Activated CD8-positive, alpha-beta T cell treated with anti-CD3 and anti-CD28 coated beads, Interleukin-2, amount 10 ng/mL, durations not matched to agents 7 days and 5 days (primary cell): ENCODE measurements at regions not wholly inside any gene's neighbourhood (a gene's known extent, or its start where the extent isn't known, plus 50 kb on each side); places are given as distances from the start of the nearest gene placed in this dataset.
A peak's percentile ranks its signal among the peaks of the same experiment; 100 is the strongest.

Source experiments
- ATAC-seq: fragments of 150-1000 bp; cut with Tn5 transposase; one replicate; pipeline ENCODE4 v1.10.0; 2021; ENCODE audit warnings: moderate library complexity
- CTCF ChIA-PET: fragments of 350-600 bp; sonication (Branson Sonifier 250); formaldehyde crosslinking; loops from one replicate; lab custom pipeline; 2021; ENCODE audit warnings: antibody characterized with exemption; lab: Charles Lee
- POLR2A ChIA-PET: fragments of 350-600 bp; sonication (Branson Sonifier 250); formaldehyde crosslinking; loops from one replicate; lab custom pipeline; 2021; ENCODE audit warnings: antibody characterized with exemption; lab: Charles Lee
- DNase-seq: peaks from one replicate; pipeline ENCODE4 v3.0.0-alpha.2; 2020
- H3K27ac Mint-ChIP-seq: one replicate; pipeline ENCODE4 v1.8.0; 2021; ENCODE audit warnings: mild to moderate bottlenecking, mixed read lengths
- H3K27me3 Mint-ChIP-seq: one replicate; pipeline ENCODE4 v1.8.0; 2021; ENCODE audit warnings: low read depth, mixed read lengths
- H3K36me3 Mint-ChIP-seq: one replicate; pipeline ENCODE4 v1.8.0; 2021; ENCODE audit warnings: low read depth, mixed read lengths
- H3K4me1 Mint-ChIP-seq: one replicate; pipeline ENCODE4 v1.8.0; 2021; ENCODE audit warnings: low read depth, mixed read lengths
- H3K4me3 Mint-ChIP-seq: one replicate; pipeline ENCODE4 v1.8.0; 2021; ENCODE audit warnings: mild to moderate bottlenecking, mixed read lengths
- H3K9me3 Mint-ChIP-seq: one replicate; pipeline ENCODE4 v1.8.0; 2022; ENCODE audit warnings: mixed read lengths; ENCODE audit not compliant: insufficient read depth

DNA sequence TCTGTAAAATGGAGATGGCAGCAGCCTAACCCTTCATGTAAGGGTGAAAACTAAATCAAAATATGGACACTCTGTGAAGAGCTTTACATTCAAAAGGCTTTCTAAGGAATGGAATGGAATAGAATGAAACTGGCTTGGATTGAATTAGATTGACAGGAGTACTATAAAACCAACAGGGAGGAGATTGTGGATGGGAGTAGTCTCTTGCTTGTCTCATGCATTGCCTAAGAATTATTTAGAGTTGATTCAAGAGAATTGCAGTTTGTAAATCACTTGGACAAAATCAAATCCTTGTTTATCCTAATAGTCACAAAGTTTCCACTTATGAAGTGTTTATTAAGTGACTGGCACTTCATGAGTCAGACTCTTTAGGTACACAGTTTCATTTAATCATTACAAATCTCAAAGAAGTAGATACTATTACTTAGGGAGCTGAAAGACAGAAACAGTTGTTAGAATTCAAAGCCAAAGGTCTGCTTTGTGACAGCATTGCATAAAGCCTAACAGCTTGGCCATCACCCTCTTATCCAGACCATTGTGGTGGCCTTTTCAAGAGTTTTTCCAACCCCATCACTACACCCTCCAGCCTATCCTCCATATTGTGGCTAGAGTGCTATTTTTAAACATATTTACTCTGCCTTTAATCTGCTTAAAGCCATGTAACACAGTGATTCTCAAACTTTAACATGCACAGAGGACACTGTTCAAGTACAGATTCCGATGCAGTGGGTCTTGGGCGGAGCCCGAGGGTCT, 91.9 kb upstream of the GHITM start:
- ChIA-PET CTCF (no interaction called here), POLR2A (no interaction called here)
- H3K27me3 Mint-ChIP-seq, result peaks cover 6% of the 10 kb centered on the region
- no peaks in the 10 kb centered on the region for H3K36me3 Mint-ChIP-seq
- no peak for ATAC-seq
- H3K27ac Mint-ChIP-seq, result no peak overlapping the region
- no peaks in the 10 kb centered on the region for H3K4me1 Mint-ChIP-seq
- H3K9me3 Mint-ChIP-seq, result no peaks in the 10 kb centered on the region
- no peak for DNase-seq
- H3K4me3 Mint-ChIP-seq, result no peak overlapping the region

DNA sequence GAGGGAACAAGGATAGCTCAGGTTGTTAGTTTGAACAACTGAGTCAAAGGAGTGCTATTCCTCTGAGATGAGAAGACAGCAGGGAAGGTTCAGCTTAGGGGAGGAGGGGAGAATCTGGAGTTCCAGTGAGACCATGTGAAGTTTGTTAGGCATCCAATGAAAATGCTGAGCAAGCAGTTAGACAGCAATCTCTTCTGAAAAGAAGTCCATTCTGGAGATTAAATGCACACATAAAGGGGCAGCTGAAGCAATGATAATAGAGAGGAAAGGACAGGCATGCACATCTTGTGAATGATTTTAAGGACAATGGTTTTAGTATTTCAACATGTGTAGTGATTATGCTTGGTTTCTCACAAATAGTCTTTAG, 89.7 kb upstream of the GHITM start:
- ChIA-PET POLR2A (no interaction called here), CTCF (no interaction called here)
- Mint-ChIP-seq H3K4me1 (no peaks in the 10 kb centered on the region), H3K4me3 (no peak overlapping the region), H3K27me3 (peaks cover 6% of the 10 kb centered on the region), H3K9me3 (no peaks in the 10 kb centered on the region), H3K36me3 (no peaks in the 10 kb centered on the region), H3K27ac (no peak overlapping the region)
- ATAC-seq (no peak), DNase-seq (no peak)

DNA sequence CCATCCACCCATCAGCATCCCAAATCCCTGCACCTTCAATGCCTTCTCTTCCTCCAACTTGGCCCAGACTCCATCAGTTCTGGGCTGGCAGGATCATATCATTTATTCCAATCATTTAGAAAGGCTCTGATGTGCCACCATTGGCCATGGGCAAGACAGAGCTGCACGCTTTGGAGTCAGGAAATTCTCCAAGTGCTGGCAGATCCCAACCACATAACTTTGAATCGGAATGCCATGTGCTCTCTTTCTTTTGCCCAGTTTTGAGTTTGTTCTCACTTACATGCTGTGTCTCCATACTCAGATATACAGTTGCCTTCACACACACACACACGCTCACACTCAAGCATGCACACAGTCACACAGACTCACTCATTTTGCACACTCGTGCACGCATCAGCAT, 85.7 kb upstream of the GHITM start:
- H3K36me3 Mint-ChIP-seq, result no peaks in the 10 kb centered on the region
- ChIA-PET POLR2A (no interaction called here), CTCF (no interaction called here)
- no peak overlapping the region for H3K4me3 Mint-ChIP-seq
- H3K27me3 Mint-ChIP-seq, result no peaks in the 10 kb centered on the region
- no peak for ATAC-seq
- no peak for DNase-seq
- H3K4me1 Mint-ChIP-seq, result no peaks in the 10 kb centered on the region
- H3K27ac Mint-ChIP-seq, result no peak overlapping the region
- no peaks in the 10 kb centered on the region for H3K9me3 Mint-ChIP-seq

DNA sequence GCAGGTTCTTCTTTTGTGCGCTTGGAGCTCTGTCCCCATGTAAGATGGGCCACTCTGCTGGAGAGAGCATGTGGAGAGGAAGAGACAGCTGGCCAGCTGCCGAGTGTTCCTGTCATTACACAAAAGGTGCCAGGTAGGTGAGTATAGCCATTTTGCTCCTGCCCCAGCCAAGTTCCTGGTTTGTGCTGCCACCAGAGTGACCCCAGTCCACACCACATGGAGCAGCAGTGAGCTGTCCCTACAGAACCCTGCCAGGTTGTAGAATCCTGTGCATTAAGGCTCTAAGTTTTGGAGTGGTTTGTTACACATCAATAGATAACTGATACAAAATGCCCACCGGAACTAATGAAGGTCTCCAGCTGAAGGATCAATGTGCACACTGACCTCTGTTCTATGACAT, 84.6 kb upstream of the GHITM start:
- no peak for ATAC-seq
- H3K4me1 Mint-ChIP-seq, result no peaks in the 10 kb centered on the region
- H3K27me3 Mint-ChIP-seq, result no peaks in the 10 kb centered on the region
- CTCF ChIA-PET, result no interaction called here
- no peaks in the 10 kb centered on the region for H3K9me3 Mint-ChIP-seq
- H3K4me3 Mint-ChIP-seq, result no peak overlapping the region
- no peak for DNase-seq
- POLR2A ChIA-PET, result no interaction called here
- no peaks in the 10 kb centered on the region for H3K36me3 Mint-ChIP-seq
- H3K27ac Mint-ChIP-seq, result no peak overlapping the region

DNA sequence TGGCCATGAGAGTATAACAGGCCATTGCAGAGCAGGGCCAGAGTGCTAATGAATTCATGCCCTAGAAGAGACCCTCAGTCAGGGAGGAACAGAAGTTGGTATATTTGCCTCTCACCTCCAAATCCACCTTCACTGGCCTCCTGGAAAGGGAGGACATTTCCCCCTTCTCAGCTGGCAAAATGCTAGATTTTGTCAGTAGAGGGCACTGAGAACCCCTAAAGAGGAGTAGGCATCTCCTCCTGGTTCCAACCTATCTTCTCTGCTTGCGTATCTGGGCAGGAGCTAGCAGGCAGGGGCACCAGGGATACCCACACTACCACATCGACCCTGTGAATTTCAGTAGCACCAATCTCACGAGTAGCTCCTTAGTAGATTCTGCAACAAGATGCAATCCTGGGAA, 79.8 kb upstream of the GHITM start:
- CTCF ChIA-PET, result interaction anchor here (1.0 to 1.5 kb wide), 2 partner anchors 19 to 156 kb away, joined by 3 read pairs; no protein-coding TSS in a partner anchor
- Mint-ChIP-seq H3K27me3 (no peaks in the 10 kb centered on the region), H3K4me1 (no peaks in the 10 kb centered on the region), H3K9me3 (no peaks in the 10 kb centered on the region), H3K4me3 (no peak overlapping the region), H3K36me3 (no peaks in the 10 kb centered on the region), H3K27ac (no peak overlapping the region)
- POLR2A ChIA-PET, result no interaction called here
- ATAC-seq (no peak), DNase-seq (no peak)

DNA sequence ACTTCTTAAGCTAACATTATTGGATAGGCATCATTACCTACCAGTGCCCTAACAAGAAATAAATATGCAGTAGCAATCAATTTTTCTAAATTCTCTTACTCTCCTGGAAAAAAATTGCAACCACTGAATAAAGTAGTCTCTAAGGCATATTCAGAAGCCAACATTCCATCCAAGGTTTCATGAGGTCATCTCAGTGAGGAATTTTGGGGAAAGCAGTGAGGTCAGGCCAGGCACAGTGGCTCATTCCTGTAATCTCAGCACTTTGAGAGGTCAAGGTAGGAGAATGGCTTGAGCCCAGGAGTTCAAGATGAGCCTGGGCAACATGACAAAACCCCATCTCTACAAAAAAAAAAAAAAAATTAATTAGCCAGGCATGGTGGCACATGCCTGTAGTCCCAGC, 75.9 kb upstream of the GHITM start:
- CTCF ChIA-PET, result no interaction called here
- H3K27ac Mint-ChIP-seq, result no peak overlapping the region
- POLR2A ChIA-PET, result no interaction called here
- DNase-seq (no peak), ATAC-seq (no peak)
- no peak overlapping the region for H3K4me3 Mint-ChIP-seq
- H3K27me3 Mint-ChIP-seq, result no peaks in the 10 kb centered on the region
- H3K4me1 Mint-ChIP-seq, result no peaks in the 10 kb centered on the region
- H3K9me3 Mint-ChIP-seq, result no peaks in the 10 kb centered on the region
- H3K36me3 Mint-ChIP-seq, result no peaks in the 10 kb centered on the region

DNA sequence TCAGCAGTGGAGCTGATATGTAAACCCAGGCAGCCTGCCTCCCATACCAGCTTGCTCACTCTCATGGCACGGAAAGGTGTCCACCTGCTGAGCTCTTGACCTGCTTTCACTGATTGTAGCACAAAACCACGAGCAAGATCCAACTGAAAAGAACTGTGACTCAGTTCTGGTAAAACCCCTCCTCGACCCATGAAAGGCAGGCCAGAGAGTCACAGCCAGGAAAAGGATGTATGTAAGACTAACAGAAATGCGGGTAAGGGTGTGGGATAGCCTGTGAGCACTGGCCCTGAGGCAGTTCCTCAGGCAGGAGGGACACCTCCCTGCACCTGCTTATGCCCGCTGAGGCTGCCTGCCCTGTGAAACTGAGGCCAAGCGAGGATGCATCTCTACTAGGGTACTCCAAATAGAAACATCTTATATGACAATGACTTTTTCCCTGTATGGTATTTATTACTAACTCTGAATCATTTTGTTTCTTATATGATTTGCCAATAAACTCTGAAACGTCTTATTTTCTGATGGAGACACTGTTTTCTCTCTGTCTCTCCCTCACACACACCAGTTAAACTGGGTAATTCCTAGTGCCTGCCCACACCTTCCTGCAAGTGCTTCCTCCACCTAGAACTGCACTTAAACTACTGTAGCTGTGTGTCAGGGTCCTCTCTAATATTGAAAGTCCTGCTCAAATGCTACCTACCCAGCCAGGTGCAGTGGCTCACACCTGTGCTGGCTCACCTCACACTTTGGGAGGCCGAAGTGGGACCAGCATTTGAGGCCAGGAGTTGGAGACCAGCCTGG, 73.3 kb upstream of the GHITM start:
- no peaks in the 10 kb centered on the region for H3K36me3 Mint-ChIP-seq
- no peaks in the 10 kb centered on the region for H3K4me1 Mint-ChIP-seq
- no peak overlapping the region for H3K27ac Mint-ChIP-seq
- no peaks in the 10 kb centered on the region for H3K27me3 Mint-ChIP-seq
- no peak overlapping the region for H3K4me3 Mint-ChIP-seq
- no peaks in the 10 kb centered on the region for H3K9me3 Mint-ChIP-seq
- CTCF ChIA-PET, result interaction anchor here (1.2 kb wide), 1 partner anchor 82 kb away, joined by 3 read pairs; no protein-coding TSS in a partner anchor
- ATAC-seq (no peak), DNase-seq (no peak)
- POLR2A ChIA-PET, result no interaction called here

DNA sequence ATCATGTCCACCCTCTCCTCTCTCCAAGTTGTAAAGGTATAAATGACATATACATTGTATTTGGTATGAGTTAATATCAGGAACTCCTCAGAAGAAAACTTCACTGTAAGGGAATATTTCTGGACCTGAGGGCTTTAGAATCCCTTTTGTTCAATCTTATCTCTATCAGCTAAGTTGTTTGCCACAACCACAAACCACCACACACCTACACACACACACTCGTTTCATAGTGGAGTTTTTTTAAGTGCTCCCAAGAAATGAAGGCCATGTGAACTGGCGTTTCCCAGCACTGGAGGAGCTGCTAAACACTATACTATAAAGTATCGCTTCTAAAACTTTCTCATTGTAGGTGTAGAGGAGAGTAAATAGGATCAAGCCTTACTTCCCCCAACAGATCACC, 64.8 kb upstream of the GHITM start:
- no peaks in the 10 kb centered on the region for H3K9me3 Mint-ChIP-seq
- CTCF ChIA-PET, result interaction anchor here (0.7 kb wide), 1 partner anchor 32 kb away, joined by 3 read pairs; no protein-coding TSS in a partner anchor
- ATAC-seq (no peak), DNase-seq (no peak)
- no peak overlapping the region for H3K4me3 Mint-ChIP-seq
- no peaks in the 10 kb centered on the region for H3K27me3 Mint-ChIP-seq
- no peaks in the 10 kb centered on the region for H3K36me3 Mint-ChIP-seq
- no peak overlapping the region for H3K27ac Mint-ChIP-seq
- POLR2A ChIA-PET, result no interaction called here
- no peaks in the 10 kb centered on the region for H3K4me1 Mint-ChIP-seq

DNA sequence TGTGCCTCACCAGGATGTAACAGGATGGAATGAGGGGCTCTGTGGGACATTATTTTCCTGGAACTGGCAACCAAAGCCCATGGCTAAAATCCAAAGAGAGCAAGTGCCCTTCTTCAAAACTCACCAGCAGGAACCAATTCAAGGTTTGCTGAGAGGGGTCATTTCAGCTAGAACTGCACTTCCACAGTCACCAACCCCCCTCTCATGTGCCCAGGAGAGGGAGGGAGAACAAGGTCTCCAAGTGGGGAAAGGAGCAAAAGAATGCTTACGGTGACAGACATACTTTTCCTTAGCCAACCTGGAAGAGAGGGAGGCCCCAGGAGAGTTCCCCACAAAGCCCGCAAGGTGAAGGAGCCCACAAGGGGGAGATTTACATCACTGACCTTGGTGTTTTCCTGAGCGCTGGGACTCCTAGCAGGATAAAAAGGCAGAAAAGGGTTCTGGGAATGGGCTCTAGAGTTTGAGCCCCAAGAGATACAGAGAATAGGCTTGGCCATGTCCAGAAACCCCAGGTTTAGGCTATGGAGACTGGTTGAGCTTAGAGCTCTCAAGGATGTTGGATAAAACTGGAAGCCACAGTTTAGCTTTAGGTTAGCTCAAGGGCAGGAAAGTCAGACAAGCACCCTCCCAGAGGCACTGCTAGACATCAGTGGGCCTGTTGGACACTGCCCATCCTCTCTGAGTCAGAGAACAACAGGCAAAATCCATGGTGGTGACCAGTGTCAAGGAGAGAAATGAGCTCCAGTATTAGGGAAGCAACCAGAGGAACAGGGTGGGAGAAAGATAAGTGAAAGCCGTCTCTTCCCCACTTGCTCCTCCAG, 63.9 kb upstream of the GHITM start:
- no peaks in the 10 kb centered on the region for H3K9me3 Mint-ChIP-seq
- no peak overlapping the region for H3K27ac Mint-ChIP-seq
- POLR2A ChIA-PET, result interaction anchor here (0.7 kb wide), 1 partner anchor 11 kb away, joined by 3 read pairs; no protein-coding TSS in a partner anchor
- ATAC-seq (no peak), DNase-seq (no peak)
- H3K36me3 Mint-ChIP-seq, result no peaks in the 10 kb centered on the region
- CTCF ChIA-PET, result interaction anchor here (0.6 to 0.7 kb wide), 2 partner anchors 33 to 44 kb away, joined by 3 read pairs; no protein-coding TSS in a partner anchor
- no peaks in the 10 kb centered on the region for H3K4me1 Mint-ChIP-seq
- no peak overlapping the region for H3K4me3 Mint-ChIP-seq
- no peaks in the 10 kb centered on the region for H3K27me3 Mint-ChIP-seq

DNA sequence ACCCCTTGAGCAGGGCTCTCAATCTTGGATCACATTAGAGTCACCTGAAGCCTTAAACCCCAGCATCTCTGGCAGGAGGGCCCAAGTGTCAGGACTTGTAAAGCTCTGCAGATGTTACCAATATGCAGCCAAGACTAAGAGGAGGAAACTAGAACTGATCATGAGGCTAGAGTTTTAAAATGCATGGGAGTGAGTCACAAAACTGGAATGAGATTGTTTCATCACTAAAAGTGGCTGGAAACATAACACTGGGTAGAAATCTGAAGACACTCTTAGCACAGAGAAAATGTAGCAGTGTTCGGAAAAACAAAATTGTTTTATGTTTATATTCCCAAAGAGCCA, 63.3 kb upstream of the GHITM start:
- no peak overlapping the region for H3K4me3 Mint-ChIP-seq
- no peaks in the 10 kb centered on the region for H3K27me3 Mint-ChIP-seq
- no peak overlapping the region for H3K27ac Mint-ChIP-seq
- H3K36me3 Mint-ChIP-seq, result no peaks in the 10 kb centered on the region
- CTCF ChIA-PET, result interaction anchor here (0.6 to 1.0 kb wide), 2 partner anchors 16 to 43 kb away, joined by 3 read pairs; no protein-coding TSS in a partner anchor
- ATAC-seq, result no peak
- POLR2A ChIA-PET, result interaction anchor here (0.7 kb wide), 1 partner anchor 12 kb away, joined by 3 read pairs; no protein-coding TSS in a partner anchor
- no peaks in the 10 kb centered on the region for H3K9me3 Mint-ChIP-seq
- no peaks in the 10 kb centered on the region for H3K4me1 Mint-ChIP-seq
- no peak for DNase-seq

DNA sequence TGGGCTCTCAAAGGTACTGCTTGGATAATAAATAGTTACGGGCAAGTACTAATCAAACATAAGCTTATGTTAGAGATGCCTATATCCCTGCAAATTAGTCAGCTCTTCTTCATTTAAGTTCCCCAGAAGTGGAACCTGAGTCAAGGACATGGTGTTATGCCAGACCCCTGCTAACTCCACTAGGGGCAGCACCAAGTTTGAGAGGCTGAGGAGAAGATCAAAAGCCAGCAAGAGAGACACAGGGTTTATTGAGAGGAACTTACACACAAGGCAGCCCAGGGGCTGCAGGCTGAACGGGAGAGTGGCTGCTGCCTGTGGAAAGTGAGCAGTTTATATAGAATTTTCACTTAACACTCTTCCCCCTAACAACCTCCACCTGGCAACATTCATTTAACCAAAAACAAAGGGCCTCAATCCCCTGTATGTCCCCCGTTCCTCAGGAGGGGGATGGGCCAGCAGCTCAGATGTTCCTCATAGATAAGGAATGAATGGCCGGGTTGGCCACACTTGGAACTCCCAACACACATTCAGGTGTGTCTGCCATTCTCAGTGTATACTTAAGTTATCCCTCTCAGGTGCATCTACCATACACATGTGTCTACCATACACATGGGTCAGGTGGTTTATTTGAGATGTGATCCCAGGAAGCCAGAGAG, 62.6 kb upstream of the GHITM start:
- Mint-ChIP-seq H3K27me3 (no peaks in the 10 kb centered on the region), H3K4me3 (no peak overlapping the region), H3K9me3 (no peaks in the 10 kb centered on the region), H3K4me1 (no peaks in the 10 kb centered on the region), H3K36me3 (no peaks in the 10 kb centered on the region), H3K27ac (no peak overlapping the region)
- DNase-seq, result peak; percentile 22
- no peak for ATAC-seq
- ChIA-PET POLR2A (no interaction called here), CTCF (interaction anchor here (1.0 kb wide), 1 partner anchor 16 kb away, joined by 3 read pairs; no protein-coding TSS in a partner anchor)
